ENCODE measurements at regions not wholly inside any gene's neighbourhood (a gene's known extent, or its start where the extent isn't known, plus 50 kb on each side); places are given as distances from the start of the nearest gene placed in this dataset.

DNA sequence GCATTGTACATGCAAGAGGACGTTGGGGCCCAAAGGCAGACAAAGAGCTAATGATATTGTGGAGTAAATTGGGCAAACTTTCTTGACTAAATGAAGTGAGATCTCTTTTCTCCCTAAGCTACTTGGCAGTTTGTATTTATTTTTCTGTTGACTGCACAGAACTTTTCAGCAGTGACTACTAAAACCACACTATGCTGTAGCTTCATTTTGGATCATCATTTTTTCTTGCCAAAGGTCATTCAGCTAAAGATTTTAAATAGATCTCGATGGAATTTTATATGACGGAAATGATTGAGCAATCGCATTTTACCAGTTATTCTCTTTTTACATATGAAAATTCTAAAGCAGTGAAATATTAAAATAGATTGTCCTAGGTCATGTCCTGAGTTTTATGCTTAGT, 286.1 kb upstream of the ACTBL2 start:
- no peaks in the 10 kb centered on the region for H3K4me1 ChIP-seq (ENCODE audit: insufficient read depth, low read length)
- H3K27ac ChIP-seq (ENCODE audit: low read length): no peak overlapping the region
- no peaks in the 10 kb centered on the region for H3K27me3 ChIP-seq (ENCODE audit: insufficient read depth, low read length)
- no peak overlapping the region for H3K9ac ChIP-seq (ENCODE audit: low read depth, low read length)
- H3K9me3 ChIP-seq (ENCODE audit: insufficient read depth, low read depth, low read length): no peaks in the 10 kb centered on the region
- no peaks in the 10 kb centered on the region for H3K36me3 ChIP-seq (ENCODE audit: insufficient read depth, low read depth, low read length)
- no peak overlapping the region for H3K4me3 ChIP-seq (ENCODE audit: low read length)

DNA sequence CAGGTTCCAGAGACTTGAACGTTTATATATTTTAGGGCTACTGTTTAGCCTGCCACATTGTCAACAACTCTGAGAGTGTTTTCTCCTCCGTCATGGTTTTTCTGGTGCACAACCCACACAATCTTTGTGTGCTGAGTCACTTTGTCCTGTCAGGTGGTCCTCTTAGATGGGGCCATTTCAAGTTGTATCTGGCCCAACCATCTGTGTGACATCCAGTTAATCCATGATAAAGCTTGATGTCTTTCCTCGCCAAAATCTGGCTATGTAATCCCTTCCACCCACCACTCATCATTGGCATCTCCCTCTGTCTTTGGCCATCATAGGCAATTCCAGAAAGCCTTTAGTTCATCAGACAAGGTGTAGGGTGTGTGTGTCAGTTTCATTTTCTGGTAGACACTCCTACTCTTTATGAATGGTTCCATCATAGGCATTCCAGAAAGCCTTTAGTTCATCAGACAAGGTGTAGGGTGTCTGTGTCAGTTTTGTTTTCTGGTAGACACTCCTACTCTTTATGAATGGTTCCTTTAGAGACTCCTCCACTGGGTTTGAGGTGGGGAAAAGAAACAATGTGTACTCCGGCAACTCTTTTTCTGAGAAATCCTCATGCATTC, 282.0 kb upstream of the ACTBL2 start:
- no peaks in the 10 kb centered on the region for H3K27me3 ChIP-seq (ENCODE audit: insufficient read depth, low read length)
- H3K27ac ChIP-seq (ENCODE audit: low read length): no peak overlapping the region

DNA sequence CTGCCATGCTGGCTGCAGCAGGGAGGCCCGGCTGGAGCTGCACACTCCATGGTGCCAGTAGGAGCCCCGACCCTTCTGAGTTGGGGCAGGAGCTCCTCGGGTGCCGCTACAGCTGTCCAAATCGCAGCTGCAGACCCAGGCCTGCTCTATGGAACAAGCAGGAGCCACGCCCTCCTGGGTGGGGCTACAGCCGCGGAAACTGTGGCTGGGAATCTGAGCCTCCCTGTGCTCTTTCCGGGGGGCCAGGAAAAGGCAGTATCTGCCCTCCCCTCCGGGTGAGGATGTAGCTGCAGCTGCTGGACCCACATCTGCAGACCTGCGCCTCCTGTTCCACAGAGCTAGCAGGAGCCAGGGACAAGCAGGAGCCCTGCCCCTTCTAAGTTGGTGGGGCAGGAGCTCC, 278.9 kb upstream of the ACTBL2 start:
- Histone ChIP-seq H3K36me3 (ENCODE audit: insufficient read depth, low read depth, low read length) (no peaks in the 10 kb centered on the region), H3K27me3 (ENCODE audit: insufficient read depth, low read length) (no peaks in the 10 kb centered on the region), H3K27ac (ENCODE audit: low read length) (no peak overlapping the region), H3K4me1 (ENCODE audit: insufficient read depth, low read length) (no peaks in the 10 kb centered on the region), H3K4me3 (ENCODE audit: low read length) (no peak overlapping the region), H3K9ac (ENCODE audit: low read depth, low read length) (no peak overlapping the region), H3K9me3 (ENCODE audit: insufficient read depth, low read depth, low read length) (no peaks in the 10 kb centered on the region)

More for the DNA sequence above, 282.0 kb upstream of the ACTBL2 start:
- H3K4me1 ChIP-seq (ENCODE audit: insufficient read depth, low read length): no peaks in the 10 kb centered on the region
- no peaks in the 10 kb centered on the region for H3K9me3 ChIP-seq (ENCODE audit: insufficient read depth, low read depth, low read length)
- no peak overlapping the region for H3K4me3 ChIP-seq (ENCODE audit: low read length)
- H3K36me3 ChIP-seq (ENCODE audit: insufficient read depth, low read depth, low read length): no peaks in the 10 kb centered on the region
- H3K9ac ChIP-seq (ENCODE audit: low read depth, low read length): no peak overlapping the region

DNA sequence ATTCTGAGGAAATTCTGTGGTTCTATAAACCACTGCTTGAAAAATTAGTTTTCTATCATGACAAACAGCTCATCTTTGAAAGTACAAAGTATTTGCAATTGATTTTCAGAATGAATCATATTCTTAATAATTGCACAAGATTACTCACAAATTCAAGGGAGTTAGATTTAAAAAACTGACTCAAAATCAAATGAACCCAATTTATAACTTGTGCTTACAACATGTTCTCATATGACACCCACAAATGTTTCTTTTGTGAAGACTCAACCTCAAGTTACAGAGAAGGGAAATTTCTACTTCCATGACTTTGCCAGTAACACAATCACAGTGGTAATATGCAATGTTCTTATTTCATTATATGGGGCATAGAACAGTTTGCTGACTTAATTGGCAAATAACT, 272.0 kb upstream of the ACTBL2 start:
- Histone ChIP-seq H3K27ac (ENCODE audit: low read length) (no peak overlapping the region), H3K36me3 (ENCODE audit: insufficient read depth, low read depth, low read length) (no peaks in the 10 kb centered on the region), H3K9me3 (ENCODE audit: insufficient read depth, low read depth, low read length) (no peaks in the 10 kb centered on the region), H3K27me3 (ENCODE audit: insufficient read depth, low read length) (no peaks in the 10 kb centered on the region), H3K4me3 (ENCODE audit: low read length) (no peak overlapping the region), H3K4me1 (ENCODE audit: insufficient read depth, low read length) (no peaks in the 10 kb centered on the region), H3K9ac (ENCODE audit: low read depth, low read length) (no peak overlapping the region)

DNA sequence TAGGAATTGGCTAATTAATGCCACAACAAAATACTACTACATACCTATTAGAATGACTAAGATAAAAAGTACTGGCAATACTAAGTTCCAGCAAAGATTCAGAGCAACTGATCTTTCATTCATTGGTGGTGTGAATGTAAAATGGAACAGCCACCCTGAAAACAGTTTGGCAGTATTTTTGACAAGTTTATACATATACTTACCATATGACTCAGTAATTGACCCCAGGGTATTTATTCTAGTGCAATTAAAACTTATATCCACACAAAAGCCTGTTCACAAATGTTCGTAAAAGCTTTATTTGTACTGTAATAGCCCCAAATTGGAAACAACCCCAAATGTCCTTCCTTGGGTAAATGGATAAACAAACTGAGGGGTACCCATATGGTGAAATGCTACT, 270.8 kb upstream of the ACTBL2 start:
- no peak overlapping the region for H3K9ac ChIP-seq (ENCODE audit: low read depth, low read length)
- H3K36me3 ChIP-seq (ENCODE audit: insufficient read depth, low read depth, low read length): no peaks in the 10 kb centered on the region
- H3K4me3 ChIP-seq (ENCODE audit: low read length): no peak overlapping the region
- H3K27ac ChIP-seq (ENCODE audit: low read length): no peak overlapping the region
- no peaks in the 10 kb centered on the region for H3K4me1 ChIP-seq (ENCODE audit: insufficient read depth, low read length)
- H3K27me3 ChIP-seq (ENCODE audit: insufficient read depth, low read length): no peaks in the 10 kb centered on the region
- no peaks in the 10 kb centered on the region for H3K9me3 ChIP-seq (ENCODE audit: insufficient read depth, low read depth, low read length)

DNA sequence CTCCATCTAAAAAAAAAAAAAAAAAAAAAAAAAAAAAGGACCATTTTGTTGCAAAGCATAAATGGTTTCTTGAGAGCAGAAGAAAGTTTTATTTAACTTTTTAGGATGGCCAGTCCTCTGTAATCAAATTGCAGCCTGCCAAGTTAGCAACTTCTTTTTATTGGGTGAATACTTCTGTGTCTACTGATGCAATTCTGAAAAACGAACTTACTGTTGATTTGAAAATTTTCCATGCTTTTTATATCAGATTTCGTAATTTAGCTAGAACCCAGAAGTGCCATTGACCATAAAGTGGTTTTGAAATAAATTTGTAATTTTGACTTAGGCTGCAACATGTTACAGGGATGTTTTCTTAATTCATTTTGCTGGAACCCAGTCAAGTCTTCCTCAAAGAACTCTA, 269.1 kb upstream of the ACTBL2 start:
- no peaks in the 10 kb centered on the region for H3K27me3 ChIP-seq (ENCODE audit: insufficient read depth, low read length)
- no peaks in the 10 kb centered on the region for H3K9me3 ChIP-seq (ENCODE audit: insufficient read depth, low read depth, low read length)
- H3K9ac ChIP-seq (ENCODE audit: low read depth, low read length): no peak overlapping the region
- no peaks in the 10 kb centered on the region for H3K4me1 ChIP-seq (ENCODE audit: insufficient read depth, low read length)
- H3K27ac ChIP-seq (ENCODE audit: low read length): no peak overlapping the region
- no peaks in the 10 kb centered on the region for H3K36me3 ChIP-seq (ENCODE audit: insufficient read depth, low read depth, low read length)
- no peak overlapping the region for H3K4me3 ChIP-seq (ENCODE audit: low read length)

DNA sequence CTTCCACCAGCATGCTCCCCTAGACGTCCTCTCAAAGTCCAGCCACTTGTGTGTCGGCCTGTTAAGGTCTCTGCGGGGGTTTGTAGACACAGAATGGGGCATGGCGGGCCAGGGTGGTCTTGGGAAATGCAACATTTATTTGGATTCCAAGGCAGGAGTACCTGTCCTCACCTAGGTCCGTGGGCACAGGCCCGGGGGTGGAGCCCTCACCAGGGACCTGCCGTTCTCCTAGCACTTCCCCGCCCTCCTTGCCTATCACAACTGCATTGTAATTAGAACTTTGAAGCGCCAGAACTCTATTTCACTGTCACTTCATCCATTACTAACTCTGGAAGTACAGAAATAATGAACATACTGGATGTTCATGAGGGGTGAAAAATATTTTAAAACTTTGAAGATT, 268.3 kb upstream of the ACTBL2 start:
- H3K9me3 ChIP-seq (ENCODE audit: insufficient read depth, low read depth, low read length): no peaks in the 10 kb centered on the region
- no peaks in the 10 kb centered on the region for H3K27me3 ChIP-seq (ENCODE audit: insufficient read depth, low read length)
- no peaks in the 10 kb centered on the region for H3K36me3 ChIP-seq (ENCODE audit: insufficient read depth, low read depth, low read length)
- no peaks in the 10 kb centered on the region for H3K4me1 ChIP-seq (ENCODE audit: insufficient read depth, low read length)
- no peak overlapping the region for H3K27ac ChIP-seq (ENCODE audit: low read length)
- no peak overlapping the region for H3K9ac ChIP-seq (ENCODE audit: low read depth, low read length)
- H3K4me3 ChIP-seq (ENCODE audit: low read length): no peak overlapping the region

DNA sequence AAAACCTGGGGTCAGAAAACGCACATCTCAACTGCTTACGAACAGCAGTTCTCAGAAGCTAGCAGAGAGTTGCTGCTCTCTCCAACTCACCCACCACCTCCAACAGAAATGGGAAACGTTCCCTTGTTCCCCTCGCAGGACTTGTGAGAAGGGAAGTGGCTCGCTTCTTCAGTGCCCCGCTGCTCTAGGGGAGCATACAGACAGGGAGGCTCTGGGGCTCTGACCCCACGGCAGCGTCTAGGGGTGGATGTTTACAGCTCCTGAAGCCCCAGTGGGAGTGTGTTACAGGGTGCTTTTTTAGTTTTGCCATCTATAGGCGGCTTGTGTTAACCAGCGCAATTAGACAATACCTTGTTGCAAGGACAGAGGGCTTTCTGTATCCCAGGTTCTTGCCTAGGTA, 267.7 kb upstream of the ACTBL2 start:
- no peaks in the 10 kb centered on the region for H3K9me3 ChIP-seq (ENCODE audit: insufficient read depth, low read depth, low read length)
- no peak overlapping the region for H3K4me3 ChIP-seq (ENCODE audit: low read length)
- H3K4me1 ChIP-seq (ENCODE audit: insufficient read depth, low read length): no peaks in the 10 kb centered on the region
- H3K9ac ChIP-seq (ENCODE audit: low read depth, low read length): no peak overlapping the region
- no peak overlapping the region for H3K27ac ChIP-seq (ENCODE audit: low read length)
- no peaks in the 10 kb centered on the region for H3K36me3 ChIP-seq (ENCODE audit: insufficient read depth, low read depth, low read length)
- H3K27me3 ChIP-seq (ENCODE audit: insufficient read depth, low read length): no peaks in the 10 kb centered on the region

DNA sequence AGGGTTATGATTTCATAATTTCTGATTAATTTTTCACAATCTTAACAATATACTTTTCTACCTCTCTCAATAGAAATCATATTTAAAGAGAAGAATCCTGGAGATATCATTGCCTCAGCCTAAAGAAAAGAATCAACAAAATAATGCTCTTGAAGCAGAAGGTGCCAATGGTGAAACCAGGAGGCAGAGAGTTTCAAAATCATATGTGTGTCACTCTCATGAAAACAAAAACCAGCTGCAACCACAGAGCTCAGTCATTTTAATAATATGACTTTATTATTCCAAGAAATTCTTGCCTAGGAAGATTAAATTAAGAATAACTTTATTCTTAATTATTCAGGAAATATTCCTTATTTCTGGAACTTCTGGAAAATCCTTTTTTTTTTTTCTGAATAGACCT, 266.8 kb upstream of the ACTBL2 start:
- no peaks in the 10 kb centered on the region for H3K36me3 ChIP-seq (ENCODE audit: insufficient read depth, low read depth, low read length)
- H3K9ac ChIP-seq (ENCODE audit: low read depth, low read length): no peak overlapping the region
- H3K27ac ChIP-seq (ENCODE audit: low read length): no peak overlapping the region
- no peaks in the 10 kb centered on the region for H3K27me3 ChIP-seq (ENCODE audit: insufficient read depth, low read length)
- H3K4me1 ChIP-seq (ENCODE audit: insufficient read depth, low read length): no peaks in the 10 kb centered on the region
- no peak overlapping the region for H3K4me3 ChIP-seq (ENCODE audit: low read length)
- no peaks in the 10 kb centered on the region for H3K9me3 ChIP-seq (ENCODE audit: insufficient read depth, low read depth, low read length)

DNA sequence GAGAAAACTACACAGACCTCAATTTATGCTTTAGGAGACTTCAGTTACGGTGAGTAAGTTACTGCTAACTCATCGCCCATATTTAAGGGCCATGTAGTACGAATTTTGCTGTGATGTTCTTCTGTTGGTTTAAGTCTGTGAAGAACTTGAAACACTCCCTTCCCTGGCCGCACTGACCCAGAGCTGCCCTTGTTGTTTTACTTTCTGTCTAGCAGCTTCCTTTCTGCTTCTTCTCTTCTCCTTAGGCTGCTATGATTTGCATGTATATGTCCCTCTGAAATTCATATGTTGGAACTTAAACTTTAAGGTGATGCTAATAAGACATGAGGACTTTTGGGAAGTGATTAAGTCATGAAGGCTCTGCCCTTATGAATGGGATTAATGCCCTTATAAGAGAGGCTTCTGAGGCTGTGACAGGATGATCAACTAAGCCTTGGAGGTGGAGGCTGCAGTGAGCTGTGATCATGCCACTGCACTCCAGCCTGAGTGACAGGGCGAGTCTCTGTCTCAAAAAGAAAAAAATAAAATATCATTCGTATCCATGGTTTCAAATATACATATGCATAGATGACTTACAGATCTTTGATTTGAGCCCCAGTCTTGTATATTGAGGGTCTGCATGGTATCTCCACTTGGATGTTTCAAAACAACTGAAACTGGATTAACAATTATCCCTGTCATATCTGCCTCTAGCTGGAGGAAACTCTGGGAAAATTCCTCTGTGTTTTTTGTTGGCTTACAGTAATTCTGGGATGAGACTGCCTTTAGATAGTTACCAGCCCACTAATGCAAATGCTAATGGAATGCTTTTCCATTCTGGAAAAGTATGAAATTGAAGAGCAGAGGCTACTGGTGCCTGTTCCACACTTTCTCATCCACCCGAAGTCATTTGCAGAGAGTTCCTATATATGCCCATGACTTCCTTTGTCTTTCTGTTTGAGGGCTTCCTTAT, 263.4 kb upstream of the ACTBL2 start:
- H3K4me3 ChIP-seq (ENCODE audit: low read length): no peak overlapping the region
- no peak overlapping the region for H3K9ac ChIP-seq (ENCODE audit: low read depth, low read length)
- H3K36me3 ChIP-seq (ENCODE audit: insufficient read depth, low read depth, low read length): no peaks in the 10 kb centered on the region
- no peaks in the 10 kb centered on the region for H3K27me3 ChIP-seq (ENCODE audit: insufficient read depth, low read length)
- H3K9me3 ChIP-seq (ENCODE audit: insufficient read depth, low read depth, low read length): no peaks in the 10 kb centered on the region
- H3K27ac ChIP-seq (ENCODE audit: low read length): no peak overlapping the region
- H3K4me1 ChIP-seq (ENCODE audit: insufficient read depth, low read length): no peaks in the 10 kb centered on the region

DNA sequence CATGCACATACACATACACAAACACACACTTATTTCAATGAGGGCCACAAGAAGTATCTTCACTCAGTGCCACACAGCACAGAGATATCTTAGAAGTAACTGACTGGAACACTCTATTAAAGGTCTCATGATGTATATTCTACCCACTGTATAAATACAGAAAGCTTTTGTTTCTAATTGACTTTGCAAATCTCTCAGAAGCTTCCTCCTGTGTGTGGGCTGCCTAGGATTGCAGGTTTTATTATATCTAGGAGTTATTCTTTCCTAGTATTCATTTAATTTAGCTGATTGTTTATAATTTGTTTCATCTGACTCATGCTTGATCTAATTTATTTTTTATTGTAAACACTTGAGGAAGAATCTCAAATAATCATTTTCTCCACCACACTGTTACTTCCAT, 262.4 kb upstream of the ACTBL2 start:
- H3K4me1 ChIP-seq (ENCODE audit: insufficient read depth, low read length): no peaks in the 10 kb centered on the region
- no peaks in the 10 kb centered on the region for H3K9me3 ChIP-seq (ENCODE audit: insufficient read depth, low read depth, low read length)
- no peaks in the 10 kb centered on the region for H3K27me3 ChIP-seq (ENCODE audit: insufficient read depth, low read length)
- H3K4me3 ChIP-seq (ENCODE audit: low read length): no peak overlapping the region
- no peaks in the 10 kb centered on the region for H3K36me3 ChIP-seq (ENCODE audit: insufficient read depth, low read depth, low read length)
- no peak overlapping the region for H3K9ac ChIP-seq (ENCODE audit: low read depth, low read length)
- no peak overlapping the region for H3K27ac ChIP-seq (ENCODE audit: low read length)

DNA sequence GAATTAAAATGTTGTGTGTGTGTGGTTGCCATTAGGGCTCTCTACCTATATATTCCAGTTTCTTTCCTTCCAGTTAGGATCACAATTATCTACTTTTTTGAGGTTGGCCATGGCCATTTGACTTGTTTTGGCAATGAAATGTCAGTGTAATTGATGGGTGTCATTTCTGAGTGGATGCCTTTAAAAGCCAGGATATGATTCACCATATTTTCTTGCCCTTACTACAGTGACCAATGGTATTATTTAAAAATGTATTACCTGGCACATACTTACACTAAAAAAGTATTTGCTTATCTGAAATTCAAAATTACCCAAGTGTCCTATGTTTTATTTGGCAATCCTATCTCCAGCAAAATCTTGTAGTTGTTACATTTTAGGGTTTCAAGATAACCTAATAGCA, 258.7 kb upstream of the ACTBL2 start:
- Histone ChIP-seq H3K27me3 (ENCODE audit: insufficient read depth, low read length) (no peaks in the 10 kb centered on the region), H3K36me3 (ENCODE audit: insufficient read depth, low read depth, low read length) (no peaks in the 10 kb centered on the region), H3K9me3 (ENCODE audit: insufficient read depth, low read depth, low read length) (no peaks in the 10 kb centered on the region), H3K4me3 (ENCODE audit: low read length) (no peak overlapping the region), H3K27ac (ENCODE audit: low read length) (no peak overlapping the region), H3K4me1 (ENCODE audit: insufficient read depth, low read length) (peaks cover 5% of the 10 kb centered on the region), H3K9ac (ENCODE audit: low read depth, low read length) (no peak overlapping the region)
